H9 (cell line): ENCODE measurements at regions not wholly inside any gene's neighbourhood (a gene's known extent, or its start where the extent isn't known, plus 50 kb on each side); places are given as distances from the start of the nearest gene placed in this dataset.

Experiments
- DNase-seq: peaks from one replicate; pipeline ENCODE4 v3.0.0-alpha.2; 2017
- H2AFZ ChIP-seq: one replicate; pipeline ENCODE4 v1.6.1; 2013; ENCODE audit warnings: mild to moderate bottlenecking, low read length, control low read depth, moderate library complexity
- H2AK5ac ChIP-seq: 2 replicates; pipeline ENCODE4 v1.6.1; 2013; ENCODE audit warnings: low read length, control low read depth, mixed read lengths; ENCODE audit not compliant: insufficient read length
- H2BK120ac ChIP-seq: one replicate; pipeline ENCODE4 v1.6.1; 2013; ENCODE audit warnings: low read depth, mild to moderate bottlenecking, low read length, control low read depth, inconsistent platforms; ENCODE audit not compliant: poor library complexity, severe bottlenecking
- H2BK12ac ChIP-seq: 2 replicates; pipeline ENCODE4 v1.6.1; 2013; ENCODE audit warnings: low read length, control low read depth, mixed read lengths, low read depth; ENCODE audit not compliant: insufficient read length
- H2BK15ac ChIP-seq: 2 replicates; pipeline ENCODE4 v1.6.1; 2013; ENCODE audit warnings: low read depth, low read length, control low read depth
- H2BK20ac ChIP-seq: one replicate; pipeline ENCODE4 v1.6.1; 2013; ENCODE audit warnings: low read depth, mild to moderate bottlenecking, low read length, control low read depth, inconsistent platforms; ENCODE audit not compliant: poor library complexity, severe bottlenecking
- H2BK5ac ChIP-seq: 2 replicates; pipeline ENCODE4 v1.6.1; 2013; ENCODE audit warnings: low read length, control low read depth, mixed read lengths; ENCODE audit not compliant: insufficient read length
- H3K14ac ChIP-seq: 2 replicates; pipeline ENCODE4 v1.6.1; 2013; ENCODE audit warnings: low read length, control low read depth; ENCODE audit not compliant: insufficient read depth
- H3K18ac ChIP-seq: 2 replicates; pipeline ENCODE4 v1.6.1; 2013; ENCODE audit warnings: low read depth, mild to moderate bottlenecking, mixed read lengths, low read length, control low read depth; ENCODE audit not compliant: insufficient read length
- H3K23ac ChIP-seq: 2 replicates; pipeline ENCODE4 v1.6.1; 2013; ENCODE audit warnings: low read length, control low read depth, mixed read lengths, low read depth; ENCODE audit not compliant: insufficient read length
- H3K23me2 ChIP-seq: 2 replicates; pipeline ENCODE4 v1.6.1; 2013; ENCODE audit warnings: low read depth, mild to moderate bottlenecking, mixed read lengths, low read length, control low read depth; ENCODE audit not compliant: insufficient read length, poor library complexity, severe bottlenecking
- H3K27ac ChIP-seq: 2 replicates; pipeline ENCODE4 v1.5.1; 2013; ENCODE audit warnings: low read length, control low read depth, mixed read lengths, low read depth; ENCODE audit not compliant: insufficient read length
- H3K27me3 ChIP-seq: 2 replicates; pipeline ENCODE4 v1.6.1; 2013; ENCODE audit warnings: low read length, control low read depth, inconsistent platforms; ENCODE audit not compliant: insufficient read depth
- H3K4ac ChIP-seq: 2 replicates; pipeline ENCODE4 v1.6.1; 2013; ENCODE audit warnings: low read depth, mild to moderate bottlenecking, control low read depth, inconsistent platforms, low read length, moderate library complexity
- H3K4me1 ChIP-seq: 2 replicates; pipeline ENCODE4 v1.6.1; 2013; ENCODE audit warnings: low read length, control low read depth, inconsistent platforms; ENCODE audit not compliant: insufficient read depth
- H3K4me2 ChIP-seq: 2 replicates; pipeline ENCODE4 v1.6.1; 2013; ENCODE audit warnings: low read length, control low read depth, mixed read lengths; ENCODE audit not compliant: insufficient read length, insufficient read depth
- H3K56ac ChIP-seq: 2 replicates; pipeline ENCODE4 v1.6.1; 2013; ENCODE audit warnings: low read depth, mild to moderate bottlenecking, mixed read lengths, low read length, control low read depth; ENCODE audit not compliant: insufficient read length
- H3K79me1 ChIP-seq: 2 replicates; pipeline ENCODE4 v1.6.1; 2013; ENCODE audit warnings: low read depth, mild to moderate bottlenecking, moderate library complexity, low read length, control low read depth, inconsistent platforms; ENCODE audit not compliant: insufficient read depth, poor library complexity, severe bottlenecking
- H3K79me2 ChIP-seq: 2 replicates; pipeline ENCODE4 v1.6.1; 2013; ENCODE audit warnings: low read length, control low read depth, inconsistent platforms; ENCODE audit not compliant: insufficient read depth
- H3K9ac ChIP-seq: 2 replicates; pipeline ENCODE4 v1.6.1; 2013; ENCODE audit warnings: low read length, control low read depth, mixed read lengths; ENCODE audit not compliant: insufficient read length; ENCODE audit errors: extremely low read depth
- H3K9me3 ChIP-seq: one replicate; pipeline ENCODE4 v1.6.1; 2013; ENCODE audit warnings: low read depth, low read length, inconsistent platforms; ENCODE audit not compliant: control insufficient read depth
- H3T11ph ChIP-seq: one replicate; pipeline ENCODE4 v1.6.1; 2013; ENCODE audit warnings: mild to moderate bottlenecking, low read length, control low read depth, inconsistent platforms
- H4K20me1 ChIP-seq: one replicate; pipeline ENCODE4 v1.6.1; 2013; ENCODE audit not compliant: control insufficient read depth, insufficient read length, insufficient read depth
- H4K5ac ChIP-seq: 2 replicates; pipeline ENCODE4 v1.6.1; 2013; ENCODE audit warnings: low read depth, mild to moderate bottlenecking, mixed read lengths, low read length, control low read depth; ENCODE audit not compliant: insufficient read length
- H4K8ac ChIP-seq: replicated peaks from 2 replicates; pipeline ENCODE4 v1.6.1; 2013; ENCODE audit warnings: low read length, control low read depth, mixed read lengths, low read depth; ENCODE audit not compliant: insufficient read length
- H4K91ac ChIP-seq: 2 replicates; pipeline ENCODE4 v1.6.1; 2013; ENCODE audit warnings: low read depth, mild to moderate bottlenecking, moderate library complexity, mixed read lengths, low read length, control low read depth; ENCODE audit not compliant: insufficient read length
- H3K27ac Mint-ChIP-seq, 3 experiments: 2 replicates in 2 of 3; 3 replicates in 1 of 3; pipeline ENCODE4 v1.8.0; 2020 to 2021; ENCODE audit warnings: mixed read lengths in 3 of 3, mild to moderate bottlenecking in 1 of 3, moderate library complexity in 1 of 3
- H3K27me3 Mint-ChIP-seq: 2 replicates; pipeline ENCODE4 v1.8.0; 2021; ENCODE audit warnings: low read depth, mild to moderate bottlenecking, moderate library complexity, mixed read lengths
- H3K36me3 Mint-ChIP-seq, 3 experiments: 2 replicates in 2 of 3; 3 replicates in 1 of 3; pipeline ENCODE4 v1.8.0; 2020 to 2021; ENCODE audit warnings: low read depth in 3 of 3, mixed read lengths in 3 of 3; ENCODE audit not compliant: insufficient read depth in 1 of 3
- H3K4me1 Mint-ChIP-seq, 2 experiments: 2 replicates each; pipeline ENCODE4 v1.8.0; 2020; ENCODE audit warnings: mixed read lengths in 2 of 2
- H3K4me3 Mint-ChIP-seq, 2 experiments: 2 replicates in 1 of 2; 3 replicates in 1 of 2; pipeline ENCODE4 v1.8.0; 2020 to 2021; ENCODE audit warnings: mild to moderate bottlenecking in 2 of 2, mixed read lengths in 2 of 2, moderate library complexity in 1 of 2
- H3K9me3 Mint-ChIP-seq, 2 experiments: 2 replicates in 1 of 2; 3 replicates in 1 of 2; pipeline ENCODE4 v1.8.0; 2020; ENCODE audit warnings: mild to moderate bottlenecking in 2 of 2, mixed read lengths in 2 of 2, moderate library complexity in 1 of 2
- CTCF ChIP-seq: fragments of 200-600 bp; sonication (generic); conservative IDR thresholded peaks from 3 replicates; pipeline ENCODE4 v1.8.0; 2021; ENCODE audit warnings: antibody characterized with exemption, mild to moderate bottlenecking
- WGBS: extraction: QIAGEN DNeasy Blood & Tissue Kit; methylation state at CpG from one replicate; pipeline ENCODE4 v1.1.7; 2013; ENCODE audit warnings: missing lambda C conversion rate, low lambda C conversion rate, mixed read lengths; ENCODE audit not compliant: insufficient read length; ENCODE audit errors: extremely low coverage; 5-methylcytosine and 5-hydroxymethylcytosine counted together

DNA sequence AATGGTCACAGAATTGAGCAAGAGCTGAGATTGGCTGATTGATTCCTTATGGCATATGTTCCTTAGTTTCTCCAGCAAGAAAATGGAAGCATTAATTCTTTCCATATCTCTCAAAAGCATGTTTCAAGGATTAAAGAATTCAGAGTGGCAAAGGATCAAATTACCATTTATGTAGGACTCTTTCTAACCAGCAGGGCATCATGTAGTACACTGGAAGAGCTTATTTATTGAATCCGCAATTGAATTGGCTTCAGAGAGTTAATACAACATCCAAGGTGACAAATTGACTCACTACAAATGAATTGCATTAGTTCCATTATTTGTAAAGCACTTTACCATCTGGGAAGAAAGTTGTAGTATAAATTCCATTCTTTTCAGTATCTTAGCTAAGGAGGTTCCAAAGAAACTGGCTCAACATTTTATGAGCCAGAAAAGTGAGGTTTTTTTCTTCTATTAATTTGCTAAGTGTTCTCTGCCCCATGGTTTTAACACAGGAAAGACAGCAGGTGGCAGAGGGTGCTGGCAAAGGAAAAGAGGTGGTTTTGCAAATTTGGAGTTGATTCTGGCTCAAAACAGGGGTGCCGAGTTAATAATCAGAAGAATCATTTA is 409.9 kb downstream of the MTX2 start:
- H4K8ac ChIP-seq = no peak overlapping the region
- Mint-ChIP-seq H3K4me1 (peaks cover 31 to 37% of the 10 kb centered on the region in 2 experiments), H3K36me3 (no peaks in the 10 kb centered on the region), H3K27ac (no peak overlapping the region), H3K4me3 (no peak overlapping the region), H3K27me3 (no peaks in the 10 kb centered on the region), H3K9me3 (no peaks in the 10 kb centered on the region; a peak in 1 of 5 replicates)
- H4K91ac ChIP-seq = no peak overlapping the region
- H3K4ac ChIP-seq = no peak overlapping the region
- H2BK20ac ChIP-seq = no peak overlapping the region
- no peak overlapping the region for H2AFZ ChIP-seq
- peaks cover 5% of the 10 kb centered on the region; the same call in 1 of the 2 replicates for H3K4me1 ChIP-seq
- no peak overlapping the region for H3K9ac ChIP-seq
- H2BK5ac ChIP-seq = no peak overlapping the region
- DNase-seq = no peak
- no peaks in the 10 kb centered on the region for H3K79me1 ChIP-seq
- H3K27me3 ChIP-seq = no peaks in the 10 kb centered on the region
- no peaks in the 10 kb centered on the region for H3K23me2 ChIP-seq
- no peaks in the 10 kb centered on the region for H3K79me2 ChIP-seq
- no peak overlapping the region for H3K4me2 ChIP-seq
- no peak overlapping the region for H2BK120ac ChIP-seq
- no peak overlapping the region for H2BK15ac ChIP-seq
- no peak overlapping the region for H3K23ac ChIP-seq
- H2BK12ac ChIP-seq = no peak overlapping the region
- no peak overlapping the region for H2AK5ac ChIP-seq
- no peak overlapping the region for H4K5ac ChIP-seq
- no peaks in the 10 kb centered on the region for H3K9me3 ChIP-seq
- no peak overlapping the region for H3K56ac ChIP-seq
- no peak overlapping the region for H3K14ac ChIP-seq
- H3T11ph ChIP-seq = no peak overlapping the region
- H3K18ac ChIP-seq = no peak overlapping the region
- TF ChIP-seq CTCF = no peak
- H4K20me1 ChIP-seq = no peaks in the 10 kb centered on the region
- no CpG with 5 or more reads among the region's 2 CpGs for WGBS
- no peak overlapping the region for H3K27ac ChIP-seq
